Midbrain (tissue), 1 donor: ENCODE measurements at regions not wholly inside any gene's neighbourhood (a gene's known extent, or its start where the extent isn't known, plus 50 kb on each side); places are given as distances from the start of the nearest gene placed in this dataset.
"Not testable (repeated sequence)": the region's sequence is repeated elsewhere in the genome, so short reads cannot be mapped to it uniquely, and the experiment has no call there.

Experiments used
- DNase-seq: peaks from one replicate; lab custom pipeline; 2025; lab: John Stamatoyannopoulos, UW

- not testable (repeated sequence) for DNase-seq
These were observed 289.4 kb downstream of the CNTNAP3B start for GRCh38 chr9:41839786-41840185.

GRCh38 chr9:41838953-41839352, 290.3 kb downstream of the CNTNAP3B start:
- not testable (repeated sequence) for DNase-seq

GRCh38 chr9:41838562-41838851, 290.7 kb downstream of the CNTNAP3B start:
- DNase-seq = not testable (repeated sequence)

- DNase-seq = not testable (repeated sequence)
These were observed 291.3 kb downstream of the CNTNAP3B start for GRCh38 chr9:41837684-41838561.

GRCh38 chr9:41833108-41833507, 296.1 kb downstream of the CNTNAP3B start:
- not testable (repeated sequence) for DNase-seq

GRCh38 chr9:41824723-41825122, 304.5 kb downstream of the CNTNAP3B start:
- DNase-seq = not testable (repeated sequence)

GRCh38 chr9:41802706-41803105, 326.5 kb downstream of the CNTNAP3B start:
- not testable (repeated sequence) for DNase-seq

GRCh38 chr9:41798684-41799083, 330.5 kb downstream of the CNTNAP3B start:
- not testable (repeated sequence) for DNase-seq

GRCh38 chr9:41790719-41791363, 338.4 kb downstream of the CNTNAP3B start:
- not testable (repeated sequence) for DNase-seq

- DNase-seq = not testable (repeated sequence)
These were observed 339.2 kb downstream of the CNTNAP3B start for GRCh38 chr9:41790007-41790406.

GRCh38 chr9:41789387-41789786, 339.8 kb downstream of the CNTNAP3B start:
- not testable (repeated sequence) for DNase-seq

- not testable (repeated sequence) for DNase-seq
These were observed 341.3 kb downstream of the CNTNAP3B start for GRCh38 chr9:41787951-41788350.

- not testable (repeated sequence) for DNase-seq
These were observed 342.0 kb downstream of the CNTNAP3B start for GRCh38 chr9:41787270-41787669.

GRCh38 chr9:41784006-41784405, 345.2 kb downstream of the CNTNAP3B start:
- DNase-seq = not testable (repeated sequence)

- DNase-seq = not testable (repeated sequence)
These were observed 346.0 kb downstream of the CNTNAP3B start for GRCh38 chr9:41783070-41783810.

- not testable (repeated sequence) for DNase-seq
These were observed 347.3 kb downstream of the CNTNAP3B start for GRCh38 chr9:41781899-41782298.

- not testable (repeated sequence) for DNase-seq
These were observed 349.3 kb downstream of the CNTNAP3B start for GRCh38 chr9:41779897-41780406.

- DNase-seq = not testable (repeated sequence)
These were observed 350.0 kb downstream of the CNTNAP3B start for GRCh38 chr9:41779192-41779591.

GRCh38 chr9:41778535-41779071, 350.6 kb downstream of the CNTNAP3B start:
- not testable (repeated sequence) for DNase-seq

- not testable (repeated sequence) for DNase-seq
These were observed 351.7 kb downstream of the CNTNAP3B start for GRCh38 chr9:41777536-41777935.

GRCh38 chr9:41772541-41772940, 356.7 kb downstream of the CNTNAP3B start:
- DNase-seq = not testable (repeated sequence)

GRCh38 chr9:41771693-41772092, 357.5 kb downstream of the CNTNAP3B start:
- not testable (repeated sequence) for DNase-seq
